Lower leg skin (tissue), 3 donors: ENCODE measurements at regions not wholly inside any gene's neighbourhood (a gene's known extent, or its start where the extent isn't known, plus 50 kb on each side); places are given as distances from the start of the nearest gene placed in this dataset.

Experiments
- POLR2A ChIP-seq, 2 donors: fragments of 450-650 bp; IDR thresholded peaks; one replicate each; pipeline ENCODE4 v1.6.1; 2016 to 2017; ENCODE audit warnings: antibody characterized with exemption in 2 of 2, mild to moderate bottlenecking in 1 of 2, moderate library complexity in 1 of 2
- TF ChIP-seq, protein P1 (sequence below), 3 donors: fragments of 450-650 bp; IDR thresholded peaks; one replicate each; pipeline ENCODE4 v1.5.1; 2016; ENCODE audit warnings: antibody characterized with exemption in 3 of 3, mild to moderate bottlenecking in 3 of 3, moderate library complexity in 2 of 3

DNA sequence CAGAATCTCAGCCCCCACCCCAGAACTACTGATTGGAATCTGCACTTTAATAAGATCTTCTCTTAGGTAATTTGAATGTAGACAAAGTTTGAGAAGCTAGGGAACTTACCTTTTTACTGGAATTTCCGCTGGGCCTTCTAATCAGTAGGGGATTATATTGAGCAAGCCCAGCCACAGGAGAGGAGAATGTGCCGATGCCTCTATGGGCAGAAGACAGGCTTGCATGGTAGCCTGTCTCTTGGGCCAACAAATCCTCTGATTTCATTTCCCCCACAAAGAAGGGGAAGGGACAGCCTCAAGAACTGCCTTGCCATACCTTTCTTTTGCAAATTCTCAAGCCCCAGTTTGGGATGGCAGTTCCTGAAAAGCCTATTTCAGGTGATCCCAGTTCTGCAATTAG is 163.4 kb upstream of the BDNF start:
- TF ChIP-seq, protein P1, sequence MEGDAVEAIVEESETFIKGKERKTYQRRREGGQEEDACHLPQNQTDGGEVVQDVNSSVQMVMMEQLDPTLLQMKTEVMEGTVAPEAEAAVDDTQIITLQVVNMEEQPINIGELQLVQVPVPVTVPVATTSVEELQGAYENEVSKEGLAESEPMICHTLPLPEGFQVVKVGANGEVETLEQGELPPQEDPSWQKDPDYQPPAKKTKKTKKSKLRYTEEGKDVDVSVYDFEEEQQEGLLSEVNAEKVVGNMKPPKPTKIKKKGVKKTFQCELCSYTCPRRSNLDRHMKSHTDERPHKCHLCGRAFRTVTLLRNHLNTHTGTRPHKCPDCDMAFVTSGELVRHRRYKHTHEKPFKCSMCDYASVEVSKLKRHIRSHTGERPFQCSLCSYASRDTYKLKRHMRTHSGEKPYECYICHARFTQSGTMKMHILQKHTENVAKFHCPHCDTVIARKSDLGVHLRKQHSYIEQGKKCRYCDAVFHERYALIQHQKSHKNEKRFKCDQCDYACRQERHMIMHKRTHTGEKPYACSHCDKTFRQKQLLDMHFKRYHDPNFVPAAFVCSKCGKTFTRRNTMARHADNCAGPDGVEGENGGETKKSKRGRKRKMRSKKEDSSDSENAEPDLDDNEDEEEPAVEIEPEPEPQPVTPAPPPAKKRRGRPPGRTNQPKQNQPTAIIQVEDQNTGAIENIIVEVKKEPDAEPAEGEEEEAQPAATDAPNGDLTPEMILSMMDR (IDR thresholded peaks at IDR 0.05): no peak
- no peak for TF ChIP-seq POLR2A (IDR thresholded peaks at IDR 0.05)
